ENCODE measurements at regions not wholly inside any gene's neighbourhood (a gene's known extent, or its start where the extent isn't known, plus 50 kb on each side); places are given as distances from the start of the nearest gene placed in this dataset.
"Not testable (repeated sequence)": the region's sequence is repeated elsewhere in the genome, so short reads cannot be mapped to it uniquely, and the experiment has no call there.

DNA sequence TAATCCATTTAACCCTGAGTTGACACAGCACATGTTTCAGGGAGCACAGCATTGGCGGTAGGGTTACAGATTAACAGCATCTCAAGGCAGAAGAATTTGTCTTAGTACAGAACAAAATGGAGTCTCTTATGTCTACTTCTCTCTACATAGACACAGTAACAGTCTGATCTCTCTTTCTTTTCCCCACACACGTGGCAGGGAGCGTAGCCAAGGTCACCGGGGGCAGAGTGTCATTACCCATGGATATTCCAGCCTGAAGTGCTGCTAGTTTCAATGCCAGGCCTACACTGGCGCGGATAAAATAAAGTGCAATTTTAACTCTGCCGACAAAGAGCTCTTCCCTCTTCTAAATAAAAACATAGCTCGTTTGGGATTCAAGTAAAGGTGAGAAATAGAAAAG, 366.3 kb upstream of the SGCG start:
- not testable (repeated sequence) for H3K36me3 ChIP-seq (ENCODE audit: control insufficient read depth, insufficient read depth, low read length)

DNA sequence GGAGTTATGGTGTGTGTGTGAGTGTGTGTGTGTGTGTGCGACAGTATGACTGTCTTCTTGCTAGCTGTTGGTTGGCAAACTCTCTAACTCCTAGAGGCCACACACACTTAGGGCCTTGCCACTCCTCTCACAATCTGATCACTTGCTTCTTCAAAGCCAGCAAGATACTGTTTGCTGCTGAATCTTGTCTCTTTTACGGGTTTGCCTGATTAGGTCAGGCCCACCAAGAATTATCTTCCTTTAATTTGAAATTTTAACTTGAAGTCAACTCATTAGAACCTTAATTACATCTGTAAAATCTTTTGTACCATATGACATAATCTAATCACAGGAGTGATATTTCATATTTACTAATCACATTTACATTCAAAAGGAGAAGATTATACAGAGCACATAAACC, 359.2 kb upstream of the SGCG start:
- H3K36me3 ChIP-seq (ENCODE audit: control insufficient read depth, insufficient read depth, low read length), result no peaks in the 10 kb centered on the region
- no peaks in the 10 kb centered on the region for H3K9me3 ChIP-seq (ENCODE audit: control insufficient read depth, low read length)
- H3K27ac ChIP-seq (ENCODE audit: low read depth, low read length, severe bottlenecking), result no peak overlapping the region
- WGBS, 2 experiments (ENCODE audit: insufficient coverage in 2 of 2), result 83 to 100% methylated on average over 1 of the region's 2 CpGs
- no peak overlapping the region for H3K4me3 ChIP-seq (ENCODE audit: extremely low read depth, insufficient read depth, low read length, poor library complexity, severe bottlenecking)
- H3K4me1 ChIP-seq (ENCODE audit: control insufficient read depth, insufficient read depth, low read length, poor library complexity, severe bottlenecking), result no peaks in the 10 kb centered on the region

More for the DNA sequence above, 366.3 kb upstream of the SGCG start:
- WGBS, 2 experiments (ENCODE audit: insufficient coverage in 2 of 2), result 40 to 56% methylated on average over 1 to 2 of the region's 8 CpGs
- peak overlapping the region; percentile 49 for H3K27ac ChIP-seq (ENCODE audit: low read depth, low read length, severe bottlenecking)
- H3K4me1 ChIP-seq (ENCODE audit: control insufficient read depth, insufficient read depth, low read length, poor library complexity, severe bottlenecking), result peaks cover 13% of the 10 kb centered on the region
- not testable (repeated sequence) for H3K9me3 ChIP-seq (ENCODE audit: control insufficient read depth, low read length); H3K4me3 ChIP-seq (ENCODE audit: extremely low read depth, insufficient read depth, low read length, poor library complexity, severe bottlenecking)

DNA sequence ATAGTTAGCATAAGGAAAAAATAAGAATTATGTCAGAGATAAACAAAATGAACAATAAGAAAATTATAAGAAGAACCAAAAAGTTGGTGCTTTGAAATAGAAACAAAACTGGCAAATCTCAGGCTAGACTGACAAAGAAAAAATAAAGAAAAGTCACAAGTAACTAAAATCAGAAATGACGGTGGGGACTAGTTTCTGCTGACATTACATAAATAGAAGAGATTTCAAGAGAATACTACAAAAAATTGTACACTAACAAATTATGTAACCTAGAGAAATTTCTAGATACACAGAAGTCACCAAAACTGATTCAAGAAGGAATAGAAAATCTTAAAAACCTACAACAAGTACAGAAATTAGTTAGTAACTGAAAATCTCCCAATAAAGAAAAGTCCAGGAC, 355.6 kb upstream of the SGCG start:
- H3K9me3 ChIP-seq (ENCODE audit: control insufficient read depth, low read length), result no peaks in the 10 kb centered on the region
- H3K27ac ChIP-seq (ENCODE audit: low read depth, low read length, severe bottlenecking), result no peak overlapping the region
- H3K36me3 ChIP-seq (ENCODE audit: control insufficient read depth, insufficient read depth, low read length), result no peaks in the 10 kb centered on the region
- H3K4me1 ChIP-seq (ENCODE audit: control insufficient read depth, insufficient read depth, low read length, poor library complexity, severe bottlenecking), result no peaks in the 10 kb centered on the region
- no CpG with 5 or more reads among the region's 1 CpG for WGBS, 2 experiments (ENCODE audit: insufficient coverage in 2 of 2)
- no peak overlapping the region for H3K4me3 ChIP-seq (ENCODE audit: extremely low read depth, insufficient read depth, low read length, poor library complexity, severe bottlenecking)

DNA sequence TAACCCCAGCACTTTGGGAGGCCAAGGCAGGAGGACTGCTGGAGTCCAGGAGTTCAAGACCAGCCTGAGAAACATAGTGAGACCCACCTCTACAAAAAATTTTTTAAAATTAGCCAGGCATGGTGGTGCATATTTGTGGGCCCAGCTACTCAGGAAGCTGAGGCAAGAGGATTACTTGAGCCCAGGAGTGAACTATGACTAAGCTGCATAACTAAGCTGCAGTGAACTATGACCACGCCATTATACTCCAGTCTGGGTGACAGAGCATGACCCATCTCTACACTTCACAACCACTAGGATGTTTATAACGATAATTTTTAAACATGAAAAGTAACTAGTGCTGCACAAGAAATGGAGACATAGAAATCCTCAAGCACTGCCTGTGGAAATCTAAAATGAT, 352.7 kb upstream of the SGCG start:
- WGBS, 2 experiments (ENCODE audit: insufficient coverage in 2 of 2), result 100% methylated on average over 1 of the region's 2 CpGs
- H3K9me3 ChIP-seq (ENCODE audit: control insufficient read depth, low read length), result no peaks in the 10 kb centered on the region
- no peaks in the 10 kb centered on the region for H3K36me3 ChIP-seq (ENCODE audit: control insufficient read depth, insufficient read depth, low read length)
- H3K4me3 ChIP-seq (ENCODE audit: extremely low read depth, insufficient read depth, low read length, poor library complexity, severe bottlenecking), result no peak overlapping the region
- H3K27ac ChIP-seq (ENCODE audit: low read depth, low read length, severe bottlenecking), result no peak overlapping the region
- H3K4me1 ChIP-seq (ENCODE audit: control insufficient read depth, insufficient read depth, low read length, poor library complexity, severe bottlenecking), result no peaks in the 10 kb centered on the region

DNA sequence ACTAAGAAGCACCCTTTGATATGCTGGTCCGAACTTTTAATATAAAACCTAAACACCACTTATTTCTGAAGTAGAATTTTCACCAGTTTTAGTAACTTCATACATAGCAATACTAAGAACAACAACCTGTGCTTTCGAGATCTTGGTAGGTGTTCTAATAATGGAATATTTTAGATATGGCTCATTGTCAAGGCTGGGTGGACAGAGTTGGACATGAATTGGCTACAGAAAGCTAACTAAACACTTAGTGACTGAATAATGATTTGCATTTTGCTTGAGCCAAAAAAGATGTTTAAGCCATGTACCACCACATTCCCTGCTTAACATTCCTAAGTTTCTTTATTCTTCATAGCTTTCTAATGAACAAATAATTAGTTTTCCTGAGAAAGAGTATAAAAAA, 344.3 kb upstream of the SGCG start:
- Histone ChIP-seq H3K4me3 (ENCODE audit: extremely low read depth, insufficient read depth, low read length, poor library complexity, severe bottlenecking) (no peak overlapping the region), H3K27ac (ENCODE audit: low read depth, low read length, severe bottlenecking) (no peak overlapping the region), H3K36me3 (ENCODE audit: control insufficient read depth, insufficient read depth, low read length) (no peaks in the 10 kb centered on the region), H3K9me3 (ENCODE audit: control insufficient read depth, low read length) (no peaks in the 10 kb centered on the region), H3K4me1 (ENCODE audit: control insufficient read depth, insufficient read depth, low read length, poor library complexity, severe bottlenecking) (no peaks in the 10 kb centered on the region)
- 83% methylated on average over 1 of the region's 2 CpGs; no CpG with 5 or more reads in 1 of the 2 experiments for WGBS, 2 experiments (ENCODE audit: insufficient coverage in 2 of 2)

DNA sequence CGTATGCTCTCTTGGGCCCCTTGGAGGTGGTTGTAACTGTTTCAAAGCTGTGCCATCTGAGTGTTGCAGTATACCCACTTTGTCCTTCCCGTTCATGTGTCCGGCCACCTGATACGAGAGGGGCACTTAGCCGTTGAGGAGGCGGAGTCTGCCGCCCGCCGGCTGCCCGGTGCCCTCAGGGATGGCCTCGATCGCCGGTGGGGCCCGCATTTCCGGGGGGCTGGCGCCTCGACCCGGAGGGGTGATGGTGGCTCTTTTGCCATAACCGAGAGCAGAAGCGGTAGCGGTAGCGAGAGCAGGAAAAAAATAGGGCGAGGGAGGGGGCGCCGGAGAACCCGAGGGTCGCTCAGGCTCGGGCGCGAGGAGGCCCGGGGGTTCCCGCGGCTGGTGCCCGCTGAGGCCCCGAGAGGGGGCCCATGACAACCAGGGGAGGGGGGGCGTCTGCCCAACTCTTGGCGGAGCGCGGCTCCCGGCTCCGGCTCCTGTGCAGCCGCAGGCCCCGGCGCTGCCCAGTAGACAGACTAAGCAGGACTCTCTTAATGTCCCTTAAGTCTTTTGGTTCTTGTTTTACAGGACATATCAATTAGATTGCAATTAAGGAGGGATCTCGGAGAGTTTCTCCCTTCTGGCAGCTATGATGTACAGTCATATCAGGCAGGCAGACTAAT, 342.7 kb upstream of the SGCG start:
- H3K4me1 ChIP-seq (ENCODE audit: control insufficient read depth, insufficient read depth, low read length, poor library complexity, severe bottlenecking), result no peaks in the 10 kb centered on the region
- no peak overlapping the region for H3K4me3 ChIP-seq (ENCODE audit: extremely low read depth, insufficient read depth, low read length, poor library complexity, severe bottlenecking)
- H3K27ac ChIP-seq (ENCODE audit: low read depth, low read length, severe bottlenecking), result no peak overlapping the region
- 92 to 94% methylated on average over 34 to 44 of the region's 45 CpGs for WGBS, 2 experiments (ENCODE audit: insufficient coverage in 2 of 2)
- H3K9me3 ChIP-seq (ENCODE audit: control insufficient read depth, low read length), result no peaks in the 10 kb centered on the region
- no peaks in the 10 kb centered on the region for H3K36me3 ChIP-seq (ENCODE audit: control insufficient read depth, insufficient read depth, low read length)

DNA sequence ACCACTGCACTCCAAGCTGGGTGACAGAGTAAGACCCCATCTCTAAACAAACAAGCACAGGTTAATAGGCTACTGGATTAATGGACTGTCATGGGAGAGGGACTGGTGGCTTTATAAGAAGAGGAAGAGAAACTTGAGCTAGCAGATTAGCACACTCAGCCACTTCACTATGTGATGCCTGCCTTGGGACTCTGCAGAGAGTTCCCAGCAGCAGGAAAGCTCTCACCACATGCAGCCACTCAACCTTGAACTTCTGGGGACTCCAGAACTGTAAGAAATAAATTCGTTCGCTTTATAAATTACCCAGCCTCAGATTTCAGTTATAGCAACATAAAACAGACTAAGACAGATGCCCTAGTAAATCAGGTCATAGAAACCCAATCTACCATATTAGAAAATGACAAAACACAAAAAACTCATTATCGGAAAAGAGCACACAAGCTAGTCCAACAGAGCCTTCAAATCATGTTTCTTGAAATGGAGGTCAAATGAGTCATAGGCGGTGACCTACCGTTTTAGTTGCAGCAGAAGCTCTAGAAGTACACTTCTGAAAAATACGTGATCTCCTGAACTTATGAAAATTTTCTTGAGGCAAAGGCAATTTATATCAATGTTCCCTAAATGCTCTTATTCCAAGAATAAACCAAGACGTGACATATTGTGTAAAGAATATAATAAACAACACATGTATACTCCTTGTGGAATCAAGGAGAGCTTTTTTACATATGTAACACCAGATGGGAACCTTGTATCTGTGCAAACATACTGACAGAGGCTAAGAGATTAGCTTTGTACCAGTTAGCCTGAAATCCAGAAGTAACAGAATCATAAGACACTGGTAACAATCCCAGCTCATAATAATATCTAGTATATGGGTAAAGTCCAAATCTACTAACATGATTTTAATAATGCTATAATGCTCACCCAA, 340.9 kb upstream of the SGCG start:
- H3K36me3 ChIP-seq (ENCODE audit: control insufficient read depth, insufficient read depth, low read length), result no peaks in the 10 kb centered on the region
- H3K9me3 ChIP-seq (ENCODE audit: control insufficient read depth, low read length), result no peaks in the 10 kb centered on the region
- WGBS, 2 experiments (ENCODE audit: insufficient coverage in 2 of 2), result 92 to 100% methylated on average over 1 to 4 of the region's 7 CpGs
- H3K27ac ChIP-seq (ENCODE audit: low read depth, low read length, severe bottlenecking), result no peak overlapping the region
- H3K4me1 ChIP-seq (ENCODE audit: control insufficient read depth, insufficient read depth, low read length, poor library complexity, severe bottlenecking), result no peaks in the 10 kb centered on the region
- H3K4me3 ChIP-seq (ENCODE audit: extremely low read depth, insufficient read depth, low read length, poor library complexity, severe bottlenecking), result no peak overlapping the region

DNA sequence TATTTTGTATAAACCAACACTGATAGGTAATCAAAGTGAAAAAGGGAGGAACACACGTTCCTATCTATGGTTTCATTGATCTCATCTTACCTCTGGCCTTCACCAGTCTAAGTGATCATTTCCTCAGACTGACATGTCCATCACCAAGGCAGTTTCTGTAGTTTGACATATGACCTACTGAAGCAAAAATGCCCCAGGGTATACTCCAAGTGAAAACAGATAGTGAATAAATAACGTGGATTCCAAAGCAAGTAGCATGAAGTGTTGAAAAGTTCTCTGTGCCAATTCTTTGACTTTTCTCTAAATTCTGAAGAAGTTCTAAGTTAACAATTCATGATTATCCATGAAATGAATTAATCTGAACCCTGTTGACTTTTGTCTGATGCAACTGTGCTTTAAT, 334.2 kb upstream of the SGCG start:
- H3K36me3 ChIP-seq (ENCODE audit: control insufficient read depth, insufficient read depth, low read length), result no peaks in the 10 kb centered on the region
- H3K27ac ChIP-seq (ENCODE audit: low read depth, low read length, severe bottlenecking), result no peak overlapping the region
- no peaks in the 10 kb centered on the region for H3K4me1 ChIP-seq (ENCODE audit: control insufficient read depth, insufficient read depth, low read length, poor library complexity, severe bottlenecking)
- H3K9me3 ChIP-seq (ENCODE audit: control insufficient read depth, low read length), result no peaks in the 10 kb centered on the region
- 60 to 80% methylated on average over 1 of the region's 2 CpGs for WGBS, 2 experiments (ENCODE audit: insufficient coverage in 2 of 2)
- H3K4me3 ChIP-seq (ENCODE audit: extremely low read depth, insufficient read depth, low read length, poor library complexity, severe bottlenecking), result no peak overlapping the region

DNA sequence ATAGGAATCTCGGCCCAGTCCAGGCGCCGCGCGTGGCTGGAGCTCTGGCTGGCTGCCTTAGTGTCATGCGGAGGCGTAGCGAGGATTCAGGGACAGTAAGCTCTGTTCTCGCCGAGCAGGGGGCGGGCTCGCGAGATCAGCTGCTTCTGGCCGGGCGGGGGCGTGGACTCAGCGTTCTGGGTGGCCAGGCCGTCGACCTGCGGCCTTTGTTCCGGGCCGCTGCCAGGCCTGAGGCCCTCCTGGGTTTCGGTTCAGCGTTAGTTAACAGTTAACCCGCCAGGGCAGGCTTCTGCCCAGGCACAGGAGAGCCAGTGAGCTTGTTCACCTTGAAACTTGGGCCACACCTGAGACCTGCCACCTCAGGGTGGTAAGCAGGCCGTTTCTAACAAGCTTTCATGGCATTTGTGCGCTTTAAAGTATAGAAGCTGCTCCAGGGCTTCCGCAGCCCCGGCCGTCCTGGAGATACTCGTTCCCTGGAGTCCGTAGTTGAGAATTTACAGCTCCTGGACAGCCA, 332.2 kb upstream of the SGCG start:
- WGBS, 2 experiments (ENCODE audit: insufficient coverage in 2 of 2), result 76 to 88% methylated on average over 21 to 31 of the region's 32 CpGs
- Histone ChIP-seq H3K9me3 (ENCODE audit: control insufficient read depth, low read length) (no peaks in the 10 kb centered on the region), H3K27ac (ENCODE audit: low read depth, low read length, severe bottlenecking) (no peak overlapping the region), H3K4me1 (ENCODE audit: control insufficient read depth, insufficient read depth, low read length, poor library complexity, severe bottlenecking) (no peaks in the 10 kb centered on the region), H3K36me3 (ENCODE audit: control insufficient read depth, insufficient read depth, low read length) (no peaks in the 10 kb centered on the region), H3K4me3 (ENCODE audit: extremely low read depth, insufficient read depth, low read length, poor library complexity, severe bottlenecking) (no peak overlapping the region)

DNA sequence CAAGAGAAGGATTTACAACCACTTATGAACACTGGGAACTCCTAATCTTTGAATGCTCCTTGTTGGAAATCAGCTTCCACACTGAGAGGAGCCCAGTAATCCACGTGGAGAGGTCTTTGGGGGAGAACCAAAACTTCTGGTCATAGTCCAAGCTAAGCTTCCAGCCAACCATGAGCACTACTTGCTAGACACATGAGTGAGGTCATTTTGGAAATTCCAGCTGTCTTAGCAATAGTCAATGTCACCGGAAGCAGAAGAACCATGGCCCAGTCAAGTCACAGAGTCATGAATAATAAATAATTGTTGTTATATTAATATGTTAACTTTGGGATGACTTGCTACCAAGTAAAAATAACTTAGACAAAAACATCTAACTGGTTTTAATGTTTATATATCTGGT, 324.9 kb upstream of the SGCG start:
- H3K4me1 ChIP-seq (ENCODE audit: control insufficient read depth, insufficient read depth, low read length, poor library complexity, severe bottlenecking), result no peaks in the 10 kb centered on the region
- 80 to 92% methylated on average over 1 of the region's 2 CpGs for WGBS, 2 experiments (ENCODE audit: insufficient coverage in 2 of 2)
- no peaks in the 10 kb centered on the region for H3K36me3 ChIP-seq (ENCODE audit: control insufficient read depth, insufficient read depth, low read length)
- H3K9me3 ChIP-seq (ENCODE audit: control insufficient read depth, low read length), result no peaks in the 10 kb centered on the region
- no peak overlapping the region for H3K27ac ChIP-seq (ENCODE audit: low read depth, low read length, severe bottlenecking)
- H3K4me3 ChIP-seq (ENCODE audit: extremely low read depth, insufficient read depth, low read length, poor library complexity, severe bottlenecking), result no peak overlapping the region

DNA sequence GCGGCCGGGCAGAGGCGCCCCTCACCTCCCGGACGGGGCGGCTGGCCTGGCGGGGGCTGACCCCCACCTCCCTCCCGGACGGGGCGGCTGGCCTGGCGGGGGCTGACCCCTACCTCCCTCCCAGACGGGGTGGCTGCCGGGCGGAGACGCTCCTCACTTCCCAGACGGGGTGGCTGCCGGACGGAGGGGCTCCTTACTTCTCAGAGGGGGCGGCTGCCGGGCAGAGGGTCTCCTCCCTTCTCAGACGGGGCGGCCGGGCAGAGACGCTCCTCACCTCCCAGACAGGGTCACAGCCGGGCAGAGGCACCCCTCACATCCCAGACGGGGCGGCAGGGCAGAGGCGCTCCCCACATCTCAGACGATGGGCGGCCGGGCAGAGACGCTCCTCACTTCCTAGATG, 321.8 kb upstream of the SGCG start:
- H3K27ac ChIP-seq (ENCODE audit: low read depth, low read length, severe bottlenecking); H3K4me3 ChIP-seq (ENCODE audit: extremely low read depth, insufficient read depth, low read length, poor library complexity, severe bottlenecking); H3K9me3 ChIP-seq (ENCODE audit: control insufficient read depth, low read length); H3K36me3 ChIP-seq (ENCODE audit: control insufficient read depth, insufficient read depth, low read length); H3K4me1 ChIP-seq (ENCODE audit: control insufficient read depth, insufficient read depth, low read length, poor library complexity, severe bottlenecking): not testable (repeated sequence)
- 91 to 100% methylated on average over 2 to 5 of the region's 32 CpGs for WGBS, 2 experiments (ENCODE audit: insufficient coverage in 2 of 2)

Measured in mesodermal cell (in vitro differentiated cells).